ENCODE measurements at regions not wholly inside any gene's neighbourhood (a gene's known extent, or its start where the extent isn't known, plus 50 kb on each side); places are given as distances from the start of the nearest gene placed in this dataset.

DNA sequence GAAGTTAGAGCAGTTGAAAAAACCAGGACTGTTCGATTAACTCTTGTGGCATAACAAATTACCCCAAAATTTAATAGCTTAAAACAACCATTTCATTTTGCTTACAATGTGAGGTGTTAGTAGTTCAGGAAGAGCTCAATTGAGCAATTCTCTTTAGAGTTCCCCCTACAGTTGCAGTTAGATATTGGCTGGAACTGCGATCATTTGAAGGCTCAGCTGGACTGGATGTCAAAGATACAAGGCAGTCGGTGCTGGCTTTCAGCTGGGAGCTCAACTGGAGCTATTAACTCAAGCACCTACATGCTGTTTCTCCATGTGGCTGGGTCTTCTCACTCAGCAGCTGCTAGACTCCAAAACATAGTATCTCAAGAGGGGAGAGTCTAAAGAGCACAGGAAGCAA lies 96.0 kb upstream of the LOC128125822 start:
- H3K4me3 ChIP-seq (ENCODE audit: low read length), result no peak overlapping the region
- TF ChIP-seq, protein P1, sequence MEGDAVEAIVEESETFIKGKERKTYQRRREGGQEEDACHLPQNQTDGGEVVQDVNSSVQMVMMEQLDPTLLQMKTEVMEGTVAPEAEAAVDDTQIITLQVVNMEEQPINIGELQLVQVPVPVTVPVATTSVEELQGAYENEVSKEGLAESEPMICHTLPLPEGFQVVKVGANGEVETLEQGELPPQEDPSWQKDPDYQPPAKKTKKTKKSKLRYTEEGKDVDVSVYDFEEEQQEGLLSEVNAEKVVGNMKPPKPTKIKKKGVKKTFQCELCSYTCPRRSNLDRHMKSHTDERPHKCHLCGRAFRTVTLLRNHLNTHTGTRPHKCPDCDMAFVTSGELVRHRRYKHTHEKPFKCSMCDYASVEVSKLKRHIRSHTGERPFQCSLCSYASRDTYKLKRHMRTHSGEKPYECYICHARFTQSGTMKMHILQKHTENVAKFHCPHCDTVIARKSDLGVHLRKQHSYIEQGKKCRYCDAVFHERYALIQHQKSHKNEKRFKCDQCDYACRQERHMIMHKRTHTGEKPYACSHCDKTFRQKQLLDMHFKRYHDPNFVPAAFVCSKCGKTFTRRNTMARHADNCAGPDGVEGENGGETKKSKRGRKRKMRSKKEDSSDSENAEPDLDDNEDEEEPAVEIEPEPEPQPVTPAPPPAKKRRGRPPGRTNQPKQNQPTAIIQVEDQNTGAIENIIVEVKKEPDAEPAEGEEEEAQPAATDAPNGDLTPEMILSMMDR (conservative IDR thresholded peaks at IDR 0.05; ENCODE audit: low read depth, low read length), result no peak
- no peak for DNase-seq (ENCODE audit: low read depth)

DNA sequence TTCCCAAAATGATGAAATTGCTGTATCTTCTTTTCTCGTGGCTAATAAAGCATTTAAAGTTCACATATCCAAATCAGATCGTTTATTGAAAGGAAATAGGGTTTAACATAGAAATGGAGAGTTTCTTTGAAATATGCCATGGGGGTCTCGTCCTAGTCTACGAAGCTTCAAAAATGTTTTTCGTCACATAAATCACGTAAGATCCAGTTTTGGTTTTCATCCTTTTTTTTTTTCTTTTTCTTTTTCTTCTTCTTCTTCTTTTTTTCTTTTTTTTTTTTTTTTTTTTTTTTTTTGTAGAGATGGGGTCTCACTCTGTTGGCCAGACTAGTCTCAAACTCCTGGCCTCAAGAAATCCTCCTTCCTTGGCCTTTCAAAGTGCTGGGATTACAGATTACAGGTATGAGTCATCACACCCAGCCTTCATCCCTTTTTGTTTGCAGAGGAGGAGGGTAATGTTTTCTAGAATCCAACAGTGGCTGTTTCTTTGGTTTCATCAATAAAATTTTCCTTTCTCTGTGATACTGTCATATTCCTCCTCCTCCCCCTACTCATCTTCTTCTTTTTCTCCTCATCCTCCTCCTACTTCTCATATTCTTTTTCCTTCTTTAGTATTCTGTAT lies 94.7 kb upstream of the LOC128125822 start:
- no peak overlapping the region for H3K4me3 ChIP-seq (ENCODE audit: low read length)
- no peak for DNase-seq (ENCODE audit: low read depth)
- TF ChIP-seq, protein P1 (conservative IDR thresholded peaks at IDR 0.05; ENCODE audit: low read depth, low read length), result no peak

DNA sequence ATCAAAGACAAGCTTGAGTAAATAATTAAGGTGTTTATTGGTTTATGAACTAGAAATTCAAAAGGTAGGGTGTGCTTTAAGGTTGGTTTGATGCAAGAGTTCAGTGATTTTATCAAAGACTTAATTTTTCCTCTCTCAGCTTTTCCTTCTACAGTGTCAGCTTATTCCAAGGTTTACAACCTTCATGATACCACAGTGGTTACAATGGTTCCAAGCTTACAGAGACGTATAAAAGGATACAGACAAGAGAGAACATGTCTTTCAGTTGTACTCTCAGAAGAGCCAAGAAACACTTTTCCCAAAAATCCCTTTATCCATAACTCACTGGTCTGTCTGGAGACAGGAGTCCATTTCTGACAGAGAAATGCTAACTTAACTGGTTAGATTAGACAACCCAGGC lies 93.5 kb upstream of the LOC128125822 start:
- DNase-seq (ENCODE audit: low read depth), result no peak
- H3K4me3 ChIP-seq (ENCODE audit: low read length), result no peak overlapping the region

DNA sequence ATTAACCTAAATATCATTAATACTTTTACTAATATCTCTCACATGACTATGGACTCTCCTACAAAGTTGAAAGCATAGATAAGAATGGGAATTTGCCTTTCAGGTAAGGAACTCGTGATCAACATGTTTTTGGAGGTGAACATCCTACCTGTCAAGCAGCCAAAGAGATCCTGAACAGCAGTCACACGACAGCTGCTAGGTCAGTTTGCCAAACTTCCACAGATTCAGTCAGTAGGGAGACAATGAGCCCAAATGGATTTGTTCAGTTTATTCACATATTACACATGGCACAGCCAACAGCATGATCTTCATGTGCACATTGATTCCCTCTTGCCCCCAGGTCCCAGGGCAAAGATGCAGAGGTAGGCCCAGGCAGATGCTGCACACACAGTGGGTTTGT lies 86.1 kb upstream of the LOC128125822 start:
- DNase-seq (ENCODE audit: low read depth), result no peak
- TF ChIP-seq, protein P1 (conservative IDR thresholded peaks at IDR 0.05; ENCODE audit: low read depth, low read length), result no peak

More for the DNA sequence above, 93.5 kb upstream of the LOC128125822 start:
- TF ChIP-seq, protein P1 (conservative IDR thresholded peaks at IDR 0.05; ENCODE audit: low read depth, low read length), result no peak

DNA sequence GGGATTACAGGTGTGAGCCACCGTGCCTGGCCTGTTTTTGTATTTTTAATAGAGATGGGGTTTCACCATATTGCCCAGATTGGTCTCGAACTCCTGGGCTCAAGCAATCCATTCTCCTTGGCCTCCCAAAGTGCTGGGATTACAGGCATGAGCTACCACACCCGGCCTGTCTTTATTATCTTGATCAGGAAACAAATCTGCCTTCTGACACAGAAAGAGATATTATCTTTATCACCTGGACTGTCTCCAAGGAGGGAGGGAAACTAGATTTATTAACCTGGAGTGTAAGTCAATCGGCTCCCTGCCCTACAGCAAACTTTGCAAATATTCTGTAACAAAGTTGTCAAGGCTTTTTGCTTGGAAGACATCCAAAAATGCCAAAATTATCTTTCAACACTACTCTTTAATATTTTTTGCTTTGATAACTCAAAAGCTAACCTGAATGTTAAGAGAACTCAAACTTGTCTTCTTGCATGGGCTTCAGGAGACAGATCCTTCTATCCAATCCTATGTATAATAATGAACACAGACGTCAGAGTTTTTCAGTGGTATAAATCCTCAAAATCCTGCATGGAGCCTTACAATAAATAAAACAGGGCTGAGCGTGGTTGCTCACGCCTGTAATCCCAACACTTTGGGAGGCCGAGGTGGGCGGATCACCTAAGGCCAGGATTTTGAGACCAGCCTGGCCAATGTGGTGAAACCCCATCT lies 85.0 kb upstream of the LOC128125822 start:
- no peak overlapping the region for H3K4me3 ChIP-seq (ENCODE audit: low read length)
- TF ChIP-seq, protein P1 (conservative IDR thresholded peaks at IDR 0.05; ENCODE audit: low read depth, low read length), result no peak
- no peak for DNase-seq (ENCODE audit: low read depth)

More for the DNA sequence above, 86.1 kb upstream of the LOC128125822 start:
- no peak overlapping the region for H3K4me3 ChIP-seq (ENCODE audit: low read length)

DNA sequence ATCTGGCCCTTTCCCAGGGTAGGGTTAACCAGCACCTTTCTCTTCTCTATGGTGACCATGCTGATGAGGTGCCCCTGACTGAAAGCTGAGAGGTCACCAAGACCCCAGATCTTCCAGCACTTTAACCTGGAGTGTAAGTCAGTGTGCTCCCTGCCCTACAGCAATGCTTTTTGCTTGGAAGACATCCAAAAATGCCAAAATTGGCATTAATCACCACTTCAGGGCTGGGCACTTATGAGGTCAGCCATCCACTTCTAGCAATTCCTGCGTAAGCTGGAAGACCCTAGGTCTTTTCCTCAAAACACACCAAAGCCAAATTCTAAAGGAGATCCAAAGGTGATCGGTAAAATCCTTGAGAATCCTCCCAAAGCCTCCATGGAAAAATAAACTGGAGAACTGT lies 81.2 kb upstream of the LOC128125822 start:
- TF ChIP-seq, protein P1 (conservative IDR thresholded peaks at IDR 0.05; ENCODE audit: low read depth, low read length), result no peak
- no peak for DNase-seq (ENCODE audit: low read depth)
- H3K4me3 ChIP-seq (ENCODE audit: low read length), result no peak overlapping the region

DNA sequence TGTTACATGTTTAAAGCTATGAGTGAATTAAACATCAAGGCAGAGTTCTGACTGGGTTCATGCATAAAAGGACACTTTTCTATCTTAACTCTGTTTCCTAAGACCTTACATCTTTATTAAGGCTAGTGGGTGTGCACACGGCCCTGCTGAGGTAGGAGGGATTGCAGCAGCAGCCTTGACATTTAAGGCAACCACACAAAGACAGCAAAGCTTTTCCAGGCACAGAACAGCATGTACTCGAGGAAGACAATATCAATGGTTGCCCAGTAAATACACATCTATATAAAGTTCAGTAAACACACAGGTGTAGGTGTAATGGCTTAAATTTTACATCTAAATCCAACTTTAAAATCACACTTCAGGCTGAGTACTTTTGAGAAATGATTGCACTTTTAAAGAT lies 79.8 kb upstream of the LOC128125822 start:
- no peak for DNase-seq (ENCODE audit: low read depth)
- H3K4me3 ChIP-seq (ENCODE audit: low read length), result no peak overlapping the region
- TF ChIP-seq, protein P1 (conservative IDR thresholded peaks at IDR 0.05; ENCODE audit: low read depth, low read length), result no peak
